Ishikawa (cell line): ENCODE measurements at regions not wholly inside any gene's neighbourhood (a gene's known extent, or its start where the extent isn't known, plus 50 kb on each side); places are given as distances from the start of the nearest gene placed in this dataset.

ENCODE experiments used
- CEBPB ChIP-seq: IDR thresholded peaks from 2 replicates; pipeline ENCODE4 v1.6.1; 2012
- CREB1 ChIP-seq: IDR thresholded peaks from 2 replicates; pipeline ENCODE4 v1.6.1; 2012; ENCODE audit warnings: low read depth
- EGR1 ChIP-seq: IDR thresholded peaks from 2 replicates; pipeline ENCODE4 v1.6.1; 2012
- EP300 ChIP-seq: IDR thresholded peaks from 2 replicates; pipeline ENCODE4 v1.6.1; 2012; ENCODE audit warnings: borderline replicate concordance
- FOXM1 ChIP-seq: IDR thresholded peaks from 2 replicates; pipeline ENCODE4 v1.6.1; 2012; ENCODE audit warnings: low read depth, borderline replicate concordance
- NFIC ChIP-seq: IDR thresholded peaks from 2 replicates; pipeline ENCODE4 v1.6.1; 2012
- RAD21 ChIP-seq: IDR thresholded peaks from 2 replicates; pipeline ENCODE4 v1.6.1; 2012; ENCODE audit warnings: low read depth
- TAF1 ChIP-seq: IDR thresholded peaks from 2 replicates; pipeline ENCODE4 v1.6.1; 2012; ENCODE audit warnings: low read depth, mild to moderate bottlenecking
- TCF12 ChIP-seq: IDR thresholded peaks from 2 replicates; pipeline ENCODE4 v1.6.1; 2012; ENCODE audit warnings: low read depth
- TEAD4 ChIP-seq: IDR thresholded peaks from 2 replicates; pipeline ENCODE4 v1.6.1; 2012
- YY1 ChIP-seq: IDR thresholded peaks from 2 replicates; pipeline ENCODE4 v1.6.1; 2012; ENCODE audit warnings: low read depth
- ZBTB7A ChIP-seq: IDR thresholded peaks from 2 replicates; pipeline ENCODE4 v1.6.1; 2012; ENCODE audit warnings: low read depth
- TF ChIP-seq, protein P1 (sequence below): IDR thresholded peaks from 2 replicates; pipeline ENCODE4 v1.6.1; 2012; ENCODE audit warnings: low read depth, mild to moderate bottlenecking
- TF ChIP-seq, protein P2 (sequence below): IDR thresholded peaks from 2 replicates; pipeline ENCODE4 v1.6.1; 2012
- TF ChIP-seq, protein P3 (sequence below): IDR thresholded peaks from 2 replicates; pipeline ENCODE4 v1.6.1; 2012

DNA sequence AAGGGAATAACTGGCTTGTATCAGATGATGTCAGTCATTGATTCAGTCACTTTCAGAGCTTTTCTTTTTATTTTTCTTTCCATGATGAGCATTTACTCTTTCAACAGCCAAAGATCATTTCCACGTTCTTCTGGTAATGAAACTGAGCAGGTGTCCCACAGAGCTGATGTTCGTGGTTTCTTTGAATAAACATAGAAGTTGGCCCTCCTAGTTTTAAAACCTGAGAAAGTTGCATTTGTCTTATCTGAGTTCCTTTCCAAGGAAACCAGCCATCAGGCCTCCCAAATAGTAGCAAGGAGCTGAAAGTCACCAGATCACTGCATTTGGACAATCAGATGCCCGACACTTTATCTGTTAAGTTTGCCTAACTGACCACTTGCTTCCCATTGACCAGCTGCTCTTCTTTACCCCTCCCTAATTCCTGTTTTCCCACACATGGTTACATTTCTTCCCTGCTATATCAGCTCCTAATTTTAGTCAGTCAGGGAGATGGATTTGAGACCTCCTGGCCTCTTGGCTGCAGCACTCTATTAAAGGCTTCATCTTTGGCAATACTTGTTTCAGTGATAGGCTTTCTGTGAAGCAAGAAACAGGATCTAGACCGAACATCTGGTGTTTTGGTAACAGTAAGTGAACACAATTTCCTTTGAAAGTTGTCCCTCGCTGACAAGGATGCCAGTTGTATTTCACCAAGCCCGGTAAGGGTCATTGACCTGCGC is 420.8 kb downstream of the CHSY3 start:
- no peak for TF ChIP-seq TCF12
- TF ChIP-seq TEAD4, result no peak
- no peak for TF ChIP-seq FOXM1
- TF ChIP-seq, protein P1, sequence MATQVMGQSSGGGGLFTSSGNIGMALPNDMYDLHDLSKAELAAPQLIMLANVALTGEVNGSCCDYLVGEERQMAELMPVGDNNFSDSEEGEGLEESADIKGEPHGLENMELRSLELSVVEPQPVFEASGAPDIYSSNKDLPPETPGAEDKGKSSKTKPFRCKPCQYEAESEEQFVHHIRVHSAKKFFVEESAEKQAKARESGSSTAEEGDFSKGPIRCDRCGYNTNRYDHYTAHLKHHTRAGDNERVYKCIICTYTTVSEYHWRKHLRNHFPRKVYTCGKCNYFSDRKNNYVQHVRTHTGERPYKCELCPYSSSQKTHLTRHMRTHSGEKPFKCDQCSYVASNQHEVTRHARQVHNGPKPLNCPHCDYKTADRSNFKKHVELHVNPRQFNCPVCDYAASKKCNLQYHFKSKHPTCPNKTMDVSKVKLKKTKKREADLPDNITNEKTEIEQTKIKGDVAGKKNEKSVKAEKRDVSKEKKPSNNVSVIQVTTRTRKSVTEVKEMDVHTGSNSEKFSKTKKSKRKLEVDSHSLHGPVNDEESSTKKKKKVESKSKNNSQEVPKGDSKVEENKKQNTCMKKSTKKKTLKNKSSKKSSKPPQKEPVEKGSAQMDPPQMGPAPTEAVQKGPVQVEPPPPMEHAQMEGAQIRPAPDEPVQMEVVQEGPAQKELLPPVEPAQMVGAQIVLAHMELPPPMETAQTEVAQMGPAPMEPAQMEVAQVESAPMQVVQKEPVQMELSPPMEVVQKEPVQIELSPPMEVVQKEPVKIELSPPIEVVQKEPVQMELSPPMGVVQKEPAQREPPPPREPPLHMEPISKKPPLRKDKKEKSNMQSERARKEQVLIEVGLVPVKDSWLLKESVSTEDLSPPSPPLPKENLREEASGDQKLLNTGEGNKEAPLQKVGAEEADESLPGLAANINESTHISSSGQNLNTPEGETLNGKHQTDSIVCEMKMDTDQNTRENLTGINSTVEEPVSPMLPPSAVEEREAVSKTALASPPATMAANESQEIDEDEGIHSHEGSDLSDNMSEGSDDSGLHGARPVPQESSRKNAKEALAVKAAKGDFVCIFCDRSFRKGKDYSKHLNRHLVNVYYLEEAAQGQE, result no peak
- no peak for TF ChIP-seq CREB1
- TF ChIP-seq TAF1, result no peak
- TF ChIP-seq RAD21, result no peak
- TF ChIP-seq, protein P2, sequence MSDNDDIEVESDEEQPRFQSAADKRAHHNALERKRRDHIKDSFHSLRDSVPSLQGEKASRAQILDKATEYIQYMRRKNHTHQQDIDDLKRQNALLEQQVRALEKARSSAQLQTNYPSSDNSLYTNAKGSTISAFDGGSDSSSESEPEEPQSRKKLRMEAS, result no peak
- no peak for TF ChIP-seq YY1
- no peak for TF ChIP-seq NFIC
- TF ChIP-seq ZBTB7A, result no peak
- TF ChIP-seq, protein P3, sequence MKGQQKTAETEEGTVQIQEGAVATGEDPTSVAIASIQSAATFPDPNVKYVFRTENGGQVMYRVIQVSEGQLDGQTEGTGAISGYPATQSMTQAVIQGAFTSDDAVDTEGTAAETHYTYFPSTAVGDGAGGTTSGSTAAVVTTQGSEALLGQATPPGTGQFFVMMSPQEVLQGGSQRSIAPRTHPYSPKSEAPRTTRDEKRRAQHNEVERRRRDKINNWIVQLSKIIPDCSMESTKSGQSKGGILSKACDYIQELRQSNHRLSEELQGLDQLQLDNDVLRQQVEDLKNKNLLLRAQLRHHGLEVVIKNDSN, result no peak
- TF ChIP-seq CEBPB, result no peak
- TF ChIP-seq EP300, result no peak
- no peak for TF ChIP-seq EGR1

DNA sequence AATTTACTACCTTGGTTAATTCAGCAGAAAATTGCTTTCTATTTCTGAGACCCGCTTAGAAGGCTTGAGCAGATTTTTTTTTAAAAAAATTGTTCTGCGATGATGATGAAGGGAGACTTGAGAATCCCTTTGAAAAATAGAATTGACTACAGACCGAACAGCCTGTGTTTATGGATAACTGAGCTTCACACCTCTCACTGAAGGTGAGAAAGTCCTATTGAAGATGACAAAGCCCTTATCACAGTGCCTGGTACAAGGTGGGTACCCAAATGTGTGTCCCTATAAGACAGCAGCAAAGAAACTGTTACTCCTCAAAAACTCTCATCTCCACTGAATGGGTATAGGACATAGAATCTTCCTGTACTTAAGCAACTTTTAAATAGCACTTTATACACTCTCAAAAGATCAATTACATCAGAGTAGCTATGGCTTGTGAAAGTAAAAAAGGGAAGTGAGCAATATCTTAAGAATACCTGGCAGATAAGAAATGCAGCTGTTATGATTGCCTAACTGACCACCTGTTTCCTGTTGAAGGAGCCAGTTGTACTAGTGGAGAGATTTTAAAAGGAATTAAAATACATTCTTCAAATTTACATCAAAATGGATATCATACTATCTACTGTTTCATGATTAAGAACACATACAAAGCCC is 419.7 kb downstream of the CHSY3 start:
- TF ChIP-seq CREB1 (no peak), TAF1 (no peak), FOXM1 (no peak), TCF12 (no peak), NFIC (no peak), CEBPB (no peak), ZBTB7A (no peak), TEAD4 (no peak)
- TF ChIP-seq, protein P2, result no peak

DNA sequence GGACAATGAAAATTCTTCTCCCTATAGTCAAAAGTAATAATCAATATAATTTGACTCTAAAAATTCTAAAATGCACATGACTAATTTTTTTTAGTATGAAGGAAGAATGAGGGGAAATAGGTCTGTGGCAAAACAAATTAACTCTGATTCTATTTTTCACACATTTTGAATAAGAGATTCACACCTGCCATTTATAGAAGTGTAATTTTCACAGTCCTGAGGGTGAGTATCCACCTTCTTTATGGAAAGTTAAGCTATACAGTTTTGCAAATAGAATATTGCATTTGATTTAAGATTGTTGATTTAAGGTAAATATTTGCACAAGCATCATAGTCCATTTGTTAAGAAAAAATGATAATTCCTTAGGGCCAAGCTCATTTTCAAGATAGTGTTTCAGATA is 417.7 kb downstream of the CHSY3 start:
- no peak for TF ChIP-seq TAF1
- TF ChIP-seq CEBPB, result no peak
- TF ChIP-seq, protein P1, result no peak
- no peak for TF ChIP-seq TCF12
- no peak for TF ChIP-seq NFIC
- TF ChIP-seq ZBTB7A, result no peak
- no peak for TF ChIP-seq YY1
- TF ChIP-seq CREB1, result no peak

DNA sequence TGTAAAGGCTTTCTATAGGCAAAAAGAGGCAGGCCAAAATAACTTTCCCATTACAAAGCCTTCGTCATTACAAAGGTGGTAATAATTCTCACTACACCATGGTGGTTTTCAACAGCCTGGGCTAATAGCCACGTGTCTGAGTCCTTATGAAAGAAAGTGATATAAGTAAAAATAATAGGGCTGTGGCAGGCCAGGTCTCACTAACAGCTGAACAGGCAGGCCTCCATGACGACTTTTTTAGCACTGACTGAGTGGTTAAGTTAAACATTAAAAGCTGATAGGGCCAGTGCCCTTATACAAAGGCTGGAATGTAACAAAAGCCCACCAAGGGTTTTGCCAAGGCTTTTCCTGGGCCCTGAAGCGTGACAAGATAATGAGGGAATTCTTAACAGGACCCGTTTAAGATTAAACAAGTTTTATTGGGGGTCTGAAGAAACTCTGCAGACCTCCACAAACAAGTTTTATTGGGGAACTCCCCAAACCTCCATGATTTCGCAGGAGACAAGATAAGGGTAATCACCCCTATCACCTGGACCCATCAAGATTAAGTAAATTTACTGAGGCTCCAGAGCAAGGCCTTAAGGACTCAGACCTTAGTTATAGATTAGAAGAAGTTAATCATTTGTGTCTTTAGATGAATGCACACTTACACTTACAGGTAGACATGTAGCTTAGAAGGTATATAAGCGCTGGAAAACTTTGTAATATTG is 412.9 kb downstream of the CHSY3 start:
- TF ChIP-seq CREB1 (no peak), FOXM1 (no peak), YY1 (no peak), TEAD4 (no peak), CEBPB (no peak), ZBTB7A (no peak), TAF1 (no peak), EP300 (no peak), RAD21 (no peak), NFIC (no peak), TCF12 (no peak), EGR1 (no peak)
- TF ChIP-seq, protein P3, result no peak
- TF ChIP-seq, protein P2, result no peak
- TF ChIP-seq, protein P1, result no peak
